HEK293 (cell line): ENCODE measurements at regions not wholly inside any gene's neighbourhood (a gene's known extent, or its start where the extent isn't known, plus 50 kb on each side); places are given as distances from the start of the nearest gene placed in this dataset.

Source experiments
- CTCF ChIA-PET: fragments of 350-600 bp; formaldehyde crosslinking; extraction: SDS; loops from one replicate; lab custom pipeline; 2021; ENCODE audit warnings: antibody characterized with exemption; lab: Yijun Ruan, JAX
- POLR2A ChIA-PET: fragments of 300-600 bp; formaldehyde crosslinking; extraction: SDS; loops from one replicate; lab custom pipeline; 2020; ENCODE audit warnings: antibody characterized with exemption, inconsistent platforms; lab: Yijun Ruan, JAX
- H3K27ac ChIP-seq: fragments of 200-500 bp; sonication (Bioruptor generic); 2 replicates; pipeline ENCODE4 v1.5.1; 2014; ENCODE audit warnings: low read depth, low read length, control low read depth, inconsistent platforms; ENCODE audit errors: extremely low read depth
- H3K36me3 ChIP-seq, 2 experiments: fragments of 200-500 bp in 1 of 2; sonication (Bioruptor generic) in 1 of 2; 1 replicate in 1 of 2; 2 replicates in 1 of 2; pipeline ENCODE4 v1.5.1; 2014 to 2017; ENCODE audit warnings: inconsistent platforms in 2 of 2, low read length in 2 of 2; ENCODE audit not compliant: control insufficient read depth in 2 of 2, insufficient read depth in 1 of 2
- H3K4me1 ChIP-seq: fragments of 200-500 bp; sonication (Bioruptor generic); 2 replicates; pipeline ENCODE4 v1.5.1; 2014; ENCODE audit warnings: mild to moderate bottlenecking, low read length, inconsistent platforms; ENCODE audit not compliant: control insufficient read depth, insufficient read depth
- H3K4me3 ChIP-seq: 2 replicates; pipeline ENCODE4 v1.5.1; 2011; ENCODE audit warnings: low read depth, mild to moderate bottlenecking, control low read depth, low read length, moderate library complexity
- H3K9me3 ChIP-seq: fragments of 200-500 bp; sonication (Bioruptor generic); 2 replicates; pipeline ENCODE4 v1.5.1; 2014; ENCODE audit warnings: low read depth, low read length, inconsistent platforms; ENCODE audit not compliant: control insufficient read depth, insufficient read depth
- BCL11B ChIP-seq: fragments of 450-650 bp; formaldehyde crosslinking; IDR thresholded peaks from 2 replicates; pipeline ENCODE4 v1.5.1; 2016; ENCODE audit warnings: low read depth, missing biosample characterization, missing genetic modification characterization
- GLI2 ChIP-seq: fragments of 450-650 bp; formaldehyde crosslinking; IDR thresholded peaks from 2 replicates; pipeline ENCODE4; 2017; ENCODE audit warnings: missing biosample characterization, missing genetic modification characterization, low read depth, borderline replicate concordance
- GLIS2 ChIP-seq: fragments of 450-650 bp; formaldehyde crosslinking; IDR thresholded peaks from 2 replicates; pipeline ENCODE4 v1.5.1; 2016; ENCODE audit warnings: missing biosample characterization, missing genetic modification characterization
- IKZF3 ChIP-seq: fragments of 450-650 bp; IDR thresholded peaks from 2 replicates; pipeline ENCODE4 v1.5.0; 2018; ENCODE audit warnings: missing biosample characterization, mild to moderate bottlenecking, missing genetic modification characterization, moderate library complexity
- MEIS1 ChIP-seq: sonication (generic); formaldehyde crosslinking; IDR thresholded peaks from 2 replicates; pipeline ENCODE4 v1.8.1; 2022; ENCODE audit warnings: missing genetic modification reagents, mild to moderate bottlenecking, borderline replicate concordance
- MZF1 ChIP-seq: fragments of 450-650 bp; formaldehyde crosslinking; IDR thresholded peaks from 2 replicates; pipeline ENCODE4 v1.5.1; 2017; ENCODE audit warnings: missing biosample characterization, missing genetic modification characterization, borderline replicate concordance
- REPIN1 ChIP-seq: fragments of 450-650 bp; formaldehyde crosslinking; IDR thresholded peaks from 2 replicates; pipeline ENCODE4 v1.5.1; 2017; ENCODE audit warnings: missing biosample characterization, missing genetic modification characterization, low read depth
- YY1 ChIP-seq: fragments of 450-650 bp; formaldehyde crosslinking; IDR thresholded peaks from 2 replicates; pipeline ENCODE4 v1.5.1; 2018; ENCODE audit warnings: missing biosample characterization, missing genetic modification characterization
- ZBTB1 ChIP-seq: fragments of 450-650 bp; formaldehyde crosslinking; IDR thresholded peaks from 2 replicates; pipeline ENCODE4 v1.5.1; 2016; ENCODE audit warnings: missing biosample characterization, missing genetic modification characterization
- ZNF2 ChIP-seq: fragments of 450-650 bp; formaldehyde crosslinking; IDR thresholded peaks from 2 replicates; pipeline ENCODE4 v1.5.1; 2016; ENCODE audit warnings: missing biosample characterization, missing genetic modification characterization
- ZNF274 ChIP-seq, 2 experiments: fragments of 200-500 bp in 1 of 2; fragments of 450-650 bp in 1 of 2; sonication (Bioruptor generic) in 1 of 2; formaldehyde crosslinking in 1 of 2; IDR thresholded peaks; 2 replicates each; pipeline versions ENCODE4 v1.5.1 to v1.6.1; 2014 to 2016; ENCODE audit warnings: borderline replicate concordance in 1 of 2, inconsistent platforms in 1 of 2, low read length in 1 of 2, missing biosample characterization in 1 of 2, missing genetic modification characterization in 1 of 2
- ZNF311 ChIP-seq: fragments of 450-650 bp; formaldehyde crosslinking; IDR thresholded peaks from 2 replicates; pipeline ENCODE4 v1.5.1; 2017; ENCODE audit warnings: missing biosample characterization, missing genetic modification characterization, borderline replicate concordance
- ZNF426 ChIP-seq: fragments of 450-650 bp; formaldehyde crosslinking; IDR thresholded peaks from 2 replicates; pipeline ENCODE4 v1.5.1; 2017; ENCODE audit warnings: missing biosample characterization, missing genetic modification characterization, mild to moderate bottlenecking, inconsistent platforms, moderate library complexity
- ZNF510 ChIP-seq: fragments of 450-650 bp; formaldehyde crosslinking; IDR thresholded peaks from 2 replicates; pipeline ENCODE4 v1.5.1; 2018; ENCODE audit warnings: mild to moderate bottlenecking, missing genetic modification characterization, missing biosample characterization; ENCODE audit not compliant: insufficient replicate concordance
- ZNF548 ChIP-seq: fragments of 450-650 bp; formaldehyde crosslinking; IDR thresholded peaks from 2 replicates; pipeline ENCODE4 v1.5.1; 2016; ENCODE audit warnings: missing biosample characterization, missing genetic modification characterization
- ZNF558 ChIP-seq: fragments of 450-650 bp; formaldehyde crosslinking; IDR thresholded peaks from 2 replicates; pipeline ENCODE4 v1.5.1; 2016; ENCODE audit warnings: missing biosample characterization, missing genetic modification characterization
- ZNF560 ChIP-seq: fragments of 450-650 bp; formaldehyde crosslinking; IDR thresholded peaks from 2 replicates; pipeline ENCODE4 v1.5.1; 2017; ENCODE audit warnings: missing biosample characterization, missing genetic modification characterization, borderline replicate concordance
- ZNF571 ChIP-seq: fragments of 450-650 bp; formaldehyde crosslinking; IDR thresholded peaks from 2 replicates; pipeline ENCODE4 v1.5.0; 2017; ENCODE audit warnings: missing biosample characterization, missing genetic modification characterization
- ZNF707 ChIP-seq: fragments of 450-650 bp; formaldehyde crosslinking; IDR thresholded peaks from 2 replicates; pipeline ENCODE4 v1.5.1; 2016; ENCODE audit warnings: missing biosample characterization, missing genetic modification characterization
- ZNF791 ChIP-seq: fragments of 450-650 bp; formaldehyde crosslinking; IDR thresholded peaks from 2 replicates; pipeline ENCODE4 v1.5.1; 2016; ENCODE audit warnings: missing biosample characterization, missing genetic modification characterization
- ZNF837 ChIP-seq: fragments of 450-650 bp; formaldehyde crosslinking; IDR thresholded peaks from 2 replicates; pipeline ENCODE4 v1.5.1; 2016; ENCODE audit warnings: missing biosample characterization, missing genetic modification characterization
- TF ChIP-seq, protein P1 (sequence below): fragments of 450-650 bp; formaldehyde crosslinking; IDR thresholded peaks from 2 replicates; pipeline ENCODE4 v1.5.1; 2017; ENCODE audit warnings: missing biosample characterization, missing genetic modification characterization
- TF ChIP-seq, protein P2 (sequence below): fragments of 450-650 bp; formaldehyde crosslinking; IDR thresholded peaks from 2 replicates; pipeline ENCODE4 v1.5.1; 2016; ENCODE audit warnings: missing biosample characterization, missing genetic modification characterization, borderline replicate concordance

DNA sequence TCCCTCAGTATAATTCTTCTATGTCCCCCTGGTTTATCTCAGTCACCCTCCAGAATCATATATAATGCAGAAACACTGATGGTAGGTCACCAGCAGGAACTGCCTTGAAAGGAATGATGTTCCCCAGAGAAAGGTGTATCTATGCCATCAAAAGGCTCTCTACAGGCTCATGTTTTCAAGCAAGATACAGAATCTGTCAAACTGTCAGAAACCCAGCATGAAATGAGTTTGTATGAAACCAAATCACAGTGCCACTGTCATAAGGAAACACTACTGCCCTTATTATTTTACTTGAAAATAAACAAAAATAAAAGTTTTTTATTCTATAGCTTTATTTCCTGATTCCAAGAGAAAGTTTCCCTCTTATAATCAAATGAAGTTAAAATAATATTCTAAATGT, 1064.5 kb upstream of the DDX18 start:
- TF ChIP-seq ZNF558 (no peak), BCL11B (tag by site-specific recombination) (no peak), ZNF837 (no peak), GLIS2 (no peak), MEIS1 (CRISPR knock-in tag) (no peak), ZNF510 (no peak), IKZF3 (tag by site-specific recombination) (no peak), ZNF571 (tag by site-specific recombination) (no peak)
- TF ChIP-seq, all 188 proteins: peak for 0
- Histone ChIP-seq H3K27ac (no peak overlapping the region), H3K9me3 (no peaks in the 10 kb centered on the region), H3K4me3 (no peak overlapping the region), H3K4me1 (no peaks in the 10 kb centered on the region), H3K36me3 (no peaks in the 10 kb centered on the region)
- ChIA-PET POLR2A (no interaction called here), CTCF (no interaction called here)

DNA sequence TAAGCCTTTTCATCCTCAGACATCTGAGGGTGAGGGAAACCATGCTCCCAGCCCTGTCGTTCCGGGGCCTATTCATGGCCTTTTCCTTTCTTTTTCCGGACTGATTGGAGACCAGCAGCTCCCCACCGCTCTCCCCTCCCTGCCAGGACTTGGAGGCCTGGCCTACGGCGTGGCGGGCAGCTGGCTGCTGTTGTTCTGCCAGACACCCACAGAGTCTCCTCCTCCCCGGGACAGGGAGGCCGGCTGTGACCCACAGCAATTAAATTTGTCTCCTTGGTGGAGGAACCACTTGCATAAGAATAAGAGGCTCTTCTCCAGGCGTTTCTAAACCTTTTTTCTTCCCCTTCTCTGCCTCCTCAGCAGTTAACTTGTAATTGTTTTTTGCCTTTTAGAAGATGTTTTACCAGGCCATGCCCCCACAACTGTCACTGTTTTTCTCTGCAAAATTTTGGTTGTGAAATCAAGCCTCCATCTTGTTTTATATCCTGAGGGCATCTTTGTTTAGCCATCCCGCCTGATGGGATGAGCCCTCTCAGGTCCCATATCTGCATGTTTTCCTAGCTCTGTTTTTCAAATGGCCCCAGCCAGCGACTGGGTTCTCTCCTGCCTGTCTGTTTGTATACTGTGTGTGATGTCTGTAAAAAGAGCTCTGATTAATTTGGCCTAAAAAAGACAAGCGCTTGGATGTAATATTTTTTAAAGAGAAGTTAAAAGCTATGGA, 1060.0 kb upstream of the DDX18 start:
- CTCF ChIA-PET: no interaction called here
- Histone ChIP-seq H3K4me1 (no peaks in the 10 kb centered on the region), H3K9me3 (no peaks in the 10 kb centered on the region), H3K36me3 (no peaks in the 10 kb centered on the region), H3K4me3 (no peak overlapping the region), H3K27ac (no peak overlapping the region)
- TF ChIP-seq ZNF426 (tag by site-specific recombination) (no peak), ZNF791 (tag by site-specific recombination) (no peak), ZBTB1 (tag by site-specific recombination) (no peak), ZNF274 (IDR thresholded peaks at IDR 0.05; ENCODE audit: low read length) (no peak), ZNF274 (tag by site-specific recombination; IDR thresholded peaks at IDR 0.05; ENCODE audit: borderline replicate concordance) (no peak), ZNF560 (no peak), YY1 (tag by site-specific recombination) (no peak), ZNF311 (no peak), MZF1 (tag by site-specific recombination) (no peak), ZNF2 (tag by site-specific recombination) (no peak), ZNF707 (tag by site-specific recombination) (no peak), ZNF548 (no peak), GLI2 (no peak), REPIN1 (tag by site-specific recombination) (no peak)
- TF ChIP-seq, protein P1, sequence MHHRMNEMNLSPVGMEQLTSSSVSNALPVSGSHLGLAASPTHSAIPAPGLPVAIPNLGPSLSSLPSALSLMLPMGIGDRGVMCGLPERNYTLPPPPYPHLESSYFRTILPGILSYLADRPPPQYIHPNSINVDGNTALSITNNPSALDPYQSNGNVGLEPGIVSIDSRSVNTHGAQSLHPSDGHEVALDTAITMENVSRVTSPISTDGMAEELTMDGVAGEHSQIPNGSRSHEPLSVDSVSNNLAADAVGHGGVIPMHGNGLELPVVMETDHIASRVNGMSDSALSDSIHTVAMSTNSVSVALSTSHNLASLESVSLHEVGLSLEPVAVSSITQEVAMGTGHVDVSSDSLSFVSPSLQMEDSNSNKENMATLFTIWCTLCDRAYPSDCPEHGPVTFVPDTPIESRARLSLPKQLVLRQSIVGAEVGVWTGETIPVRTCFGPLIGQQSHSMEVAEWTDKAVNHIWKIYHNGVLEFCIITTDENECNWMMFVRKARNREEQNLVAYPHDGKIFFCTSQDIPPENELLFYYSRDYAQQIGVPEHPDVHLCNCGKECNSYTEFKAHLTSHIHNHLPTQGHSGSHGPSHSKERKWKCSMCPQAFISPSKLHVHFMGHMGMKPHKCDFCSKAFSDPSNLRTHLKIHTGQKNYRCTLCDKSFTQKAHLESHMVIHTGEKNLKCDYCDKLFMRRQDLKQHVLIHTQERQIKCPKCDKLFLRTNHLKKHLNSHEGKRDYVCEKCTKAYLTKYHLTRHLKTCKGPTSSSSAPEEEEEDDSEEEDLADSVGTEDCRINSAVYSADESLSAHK (tag by site-specific recombination): no peak
- TF ChIP-seq, protein P2, sequence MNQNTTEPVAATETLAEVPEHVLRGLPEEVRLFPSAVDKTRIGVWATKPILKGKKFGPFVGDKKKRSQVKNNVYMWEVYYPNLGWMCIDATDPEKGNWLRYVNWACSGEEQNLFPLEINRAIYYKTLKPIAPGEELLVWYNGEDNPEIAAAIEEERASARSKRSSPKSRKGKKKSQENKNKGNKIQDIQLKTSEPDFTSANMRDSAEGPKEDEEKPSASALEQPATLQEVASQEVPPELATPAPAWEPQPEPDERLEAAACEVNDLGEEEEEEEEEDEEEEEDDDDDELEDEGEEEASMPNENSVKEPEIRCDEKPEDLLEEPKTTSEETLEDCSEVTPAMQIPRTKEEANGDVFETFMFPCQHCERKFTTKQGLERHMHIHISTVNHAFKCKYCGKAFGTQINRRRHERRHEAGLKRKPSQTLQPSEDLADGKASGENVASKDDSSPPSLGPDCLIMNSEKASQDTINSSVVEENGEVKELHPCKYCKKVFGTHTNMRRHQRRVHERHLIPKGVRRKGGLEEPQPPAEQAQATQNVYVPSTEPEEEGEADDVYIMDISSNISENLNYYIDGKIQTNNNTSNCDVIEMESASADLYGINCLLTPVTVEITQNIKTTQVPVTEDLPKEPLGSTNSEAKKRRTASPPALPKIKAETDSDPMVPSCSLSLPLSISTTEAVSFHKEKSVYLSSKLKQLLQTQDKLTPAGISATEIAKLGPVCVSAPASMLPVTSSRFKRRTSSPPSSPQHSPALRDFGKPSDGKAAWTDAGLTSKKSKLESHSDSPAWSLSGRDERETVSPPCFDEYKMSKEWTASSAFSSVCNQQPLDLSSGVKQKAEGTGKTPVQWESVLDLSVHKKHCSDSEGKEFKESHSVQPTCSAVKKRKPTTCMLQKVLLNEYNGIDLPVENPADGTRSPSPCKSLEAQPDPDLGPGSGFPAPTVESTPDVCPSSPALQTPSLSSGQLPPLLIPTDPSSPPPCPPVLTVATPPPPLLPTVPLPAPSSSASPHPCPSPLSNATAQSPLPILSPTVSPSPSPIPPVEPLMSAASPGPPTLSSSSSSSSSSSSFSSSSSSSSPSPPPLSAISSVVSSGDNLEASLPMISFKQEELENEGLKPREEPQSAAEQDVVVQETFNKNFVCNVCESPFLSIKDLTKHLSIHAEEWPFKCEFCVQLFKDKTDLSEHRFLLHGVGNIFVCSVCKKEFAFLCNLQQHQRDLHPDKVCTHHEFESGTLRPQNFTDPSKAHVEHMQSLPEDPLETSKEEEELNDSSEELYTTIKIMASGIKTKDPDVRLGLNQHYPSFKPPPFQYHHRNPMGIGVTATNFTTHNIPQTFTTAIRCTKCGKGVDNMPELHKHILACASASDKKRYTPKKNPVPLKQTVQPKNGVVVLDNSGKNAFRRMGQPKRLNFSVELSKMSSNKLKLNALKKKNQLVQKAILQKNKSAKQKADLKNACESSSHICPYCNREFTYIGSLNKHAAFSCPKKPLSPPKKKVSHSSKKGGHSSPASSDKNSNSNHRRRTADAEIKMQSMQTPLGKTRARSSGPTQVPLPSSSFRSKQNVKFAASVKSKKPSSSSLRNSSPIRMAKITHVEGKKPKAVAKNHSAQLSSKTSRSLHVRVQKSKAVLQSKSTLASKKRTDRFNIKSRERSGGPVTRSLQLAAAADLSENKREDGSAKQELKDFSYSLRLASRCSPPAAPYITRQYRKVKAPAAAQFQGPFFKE: no peak
- POLR2A ChIA-PET: no interaction called here
